HG02763 (cell line): ENCODE measurements at regions not wholly inside any gene's neighbourhood (a gene's known extent, or its start where the extent isn't known, plus 50 kb on each side); places are given as distances from the start of the nearest gene placed in this dataset.

Experiments
- ATAC-seq: cut with Tn5 transposase; IDR thresholded peaks from one replicate; pipeline ENCODE4 v1.9.1; 2021; ENCODE audit warnings: mild to moderate bottlenecking, moderate library complexity; ENCODE audit not compliant: unreplicated experiment

- ATAC-seq = no peak
These were observed 80.4 kb upstream of the BTN3A2 start for GRCh38 chr6:26284537-26285142.

DNA sequence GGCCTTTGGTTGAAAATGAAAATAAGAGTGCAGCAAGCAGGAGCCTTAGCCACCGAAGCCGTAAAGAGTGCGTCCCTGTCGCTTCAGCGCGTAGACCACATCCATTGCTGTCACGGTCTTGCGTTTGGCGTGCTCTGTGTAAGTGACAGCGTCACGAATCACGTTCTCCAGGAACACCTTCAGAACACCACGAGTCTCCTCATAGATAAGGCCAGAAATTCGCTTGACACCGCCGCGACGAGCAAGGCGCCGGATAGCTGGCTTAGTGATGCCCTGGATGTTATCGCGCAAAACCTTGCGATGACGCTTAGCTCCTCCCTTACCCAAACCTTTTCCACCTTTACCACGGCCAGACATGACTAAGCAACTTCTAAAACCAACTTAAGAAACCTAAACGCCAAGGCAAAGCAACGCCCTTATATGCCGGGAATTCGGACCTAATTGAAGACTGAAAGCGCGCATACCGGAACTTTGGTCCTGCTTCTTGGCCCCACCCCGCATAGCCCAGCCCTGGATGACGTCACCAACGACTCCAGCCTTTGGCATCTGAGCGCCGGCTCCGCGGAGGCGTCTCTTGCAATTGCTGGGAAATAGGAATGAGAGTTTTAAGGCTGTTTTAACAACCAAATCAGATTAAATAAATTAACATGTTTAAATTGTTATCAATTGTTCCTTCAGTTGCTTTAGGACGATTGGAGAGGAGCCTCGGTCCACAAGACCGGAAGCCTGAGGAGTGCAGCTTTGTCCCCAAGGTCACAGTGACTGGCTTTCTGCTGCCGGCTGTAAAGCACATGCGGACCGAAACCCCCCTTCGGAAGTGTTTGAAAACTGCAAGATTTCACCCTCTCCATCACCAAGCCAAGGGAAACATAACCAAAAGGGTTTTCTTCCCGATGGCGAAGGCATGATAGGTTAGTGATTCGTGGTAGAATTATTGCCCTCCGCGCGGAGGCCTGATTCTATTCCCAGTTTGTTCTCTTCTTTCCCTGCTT is 79.6 kb upstream of the BTN3A2 start:
- ATAC-seq = peak; percentile 79

GRCh38 chr6:26286168-26286877 is 78.7 kb upstream of the BTN3A2 start:
- ATAC-seq = peak; percentile 22

GRCh38 chr6:26288155-26288554 is 76.8 kb upstream of the BTN3A2 start:
- no peak for ATAC-seq

DNA sequence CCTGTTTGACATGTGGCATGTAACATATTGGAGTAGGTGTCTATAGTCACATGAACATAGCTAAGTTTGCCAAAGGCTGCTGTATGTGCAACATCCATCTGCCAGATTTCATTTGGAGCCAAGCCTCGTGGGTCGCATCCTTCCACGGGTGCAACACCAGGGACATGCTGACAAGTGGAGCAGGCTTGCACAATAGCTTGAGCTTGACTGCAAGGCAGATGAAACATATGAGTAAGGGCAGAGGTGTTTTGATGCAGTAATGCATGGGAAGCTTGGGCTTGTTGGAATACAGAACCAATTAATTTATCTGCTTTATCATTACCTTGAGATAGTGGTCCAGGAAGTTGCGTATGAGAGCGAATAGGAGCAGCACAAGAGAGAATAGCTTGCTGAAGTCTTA is 74.1 kb upstream of the BTN3A2 start:
- no peak for ATAC-seq

GRCh38 chr6:26292709-26293108 is 72.3 kb upstream of the BTN3A2 start:
- no peak for ATAC-seq

- no peak for ATAC-seq
These were observed 70.7 kb upstream of the BTN3A2 start for GRCh38 chr6:26294302-26294701.

GRCh38 chr6:26295691-26296555 is 69.1 kb upstream of the BTN3A2 start:
- no peak for ATAC-seq

DNA sequence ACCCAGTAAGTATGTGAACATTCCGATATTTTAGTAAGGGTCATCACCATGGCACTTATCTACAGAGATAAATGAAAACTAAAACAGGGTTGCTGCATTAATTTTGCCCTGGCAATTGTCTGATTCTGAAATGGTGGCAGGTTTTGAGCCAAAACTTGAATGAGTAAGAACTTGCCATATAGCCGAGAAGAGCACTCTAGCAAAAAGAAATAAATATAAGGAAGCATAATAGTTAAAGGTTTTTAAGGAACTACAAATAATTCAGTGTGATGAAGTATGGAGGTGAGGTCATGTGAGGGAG is 68.5 kb upstream of the BTN3A2 start:
- ATAC-seq = no peak

DNA sequence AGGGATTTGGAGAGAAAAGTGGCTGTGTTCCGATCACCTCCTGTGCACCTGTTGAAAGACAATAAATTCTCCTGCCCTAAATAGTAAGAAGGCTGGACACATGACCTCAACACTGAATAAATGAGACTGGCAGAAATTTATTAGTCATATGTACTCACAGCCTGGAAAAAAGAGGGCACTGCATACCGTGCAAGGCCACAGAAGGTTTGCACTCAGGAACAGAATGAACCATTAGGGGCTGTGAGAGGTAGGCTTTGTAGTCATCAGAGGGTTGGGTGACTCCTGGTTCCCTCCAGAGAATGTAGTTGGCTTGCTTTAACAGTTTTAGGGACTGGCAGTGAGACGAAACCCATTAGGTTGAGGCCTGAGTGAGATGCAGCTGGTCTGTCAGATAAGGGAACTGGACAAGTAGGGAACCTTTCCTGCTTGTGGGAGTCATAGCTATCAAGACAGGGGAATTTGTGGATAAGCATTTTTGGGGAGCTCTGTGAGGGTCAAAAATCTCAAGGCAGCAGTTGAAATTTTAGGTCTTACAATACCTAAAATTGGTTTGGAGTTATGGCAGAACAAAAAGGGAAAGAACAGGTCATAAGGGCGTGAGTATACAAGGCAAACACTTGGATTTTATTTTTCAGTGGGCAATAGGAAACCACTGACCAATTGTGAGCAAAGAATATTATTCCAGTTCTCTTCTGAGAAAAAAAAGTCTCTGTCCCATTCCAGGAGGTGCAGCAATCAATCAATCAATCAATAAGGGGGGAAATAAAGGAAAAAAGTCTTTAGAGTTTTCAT is 67.9 kb upstream of the BTN3A2 start:
- ATAC-seq = no peak

DNA sequence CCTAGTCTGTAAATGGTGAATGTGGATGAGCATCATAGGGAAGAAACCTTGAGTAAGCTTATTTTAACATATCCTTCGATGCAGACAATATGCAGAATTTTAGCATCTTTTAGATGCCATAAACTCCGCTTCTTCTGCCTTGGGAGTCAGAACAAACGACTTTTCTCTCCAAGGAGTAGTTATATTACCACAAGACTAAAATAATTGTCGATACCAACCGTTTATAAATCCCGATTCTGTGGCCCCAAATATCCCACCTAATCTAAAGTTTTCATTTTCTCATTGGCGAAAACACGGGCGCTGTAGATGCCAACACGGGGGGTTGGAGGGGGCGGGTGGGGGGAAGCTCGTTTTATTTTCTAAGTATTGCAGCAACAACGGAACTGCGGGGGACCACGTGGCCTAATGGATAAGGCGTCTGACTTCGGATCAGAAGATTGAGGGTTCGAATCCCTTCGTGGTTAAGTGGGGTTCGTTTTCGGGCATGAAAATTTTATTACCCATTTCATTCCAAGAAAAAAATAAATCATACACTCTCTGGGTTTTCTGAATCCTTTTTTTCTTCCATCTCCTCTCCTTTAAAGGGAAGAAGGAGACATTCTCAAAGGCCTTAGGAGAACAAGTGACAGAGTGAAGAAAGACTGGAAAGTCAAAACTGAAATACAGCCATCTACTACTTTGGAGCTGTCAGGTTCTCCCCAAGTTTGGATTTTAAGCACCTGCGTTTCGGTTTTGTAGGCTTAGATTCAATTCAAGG is 65.5 kb upstream of the BTN3A2 start:
- ATAC-seq = no peak

GRCh38 chr6:26300043-26300331 is 65.0 kb upstream of the BTN3A2 start:
- no peak for ATAC-seq

- no peak for ATAC-seq
These were observed 64.6 kb upstream of the BTN3A2 start for GRCh38 chr6:26300359-26300758.

DNA sequence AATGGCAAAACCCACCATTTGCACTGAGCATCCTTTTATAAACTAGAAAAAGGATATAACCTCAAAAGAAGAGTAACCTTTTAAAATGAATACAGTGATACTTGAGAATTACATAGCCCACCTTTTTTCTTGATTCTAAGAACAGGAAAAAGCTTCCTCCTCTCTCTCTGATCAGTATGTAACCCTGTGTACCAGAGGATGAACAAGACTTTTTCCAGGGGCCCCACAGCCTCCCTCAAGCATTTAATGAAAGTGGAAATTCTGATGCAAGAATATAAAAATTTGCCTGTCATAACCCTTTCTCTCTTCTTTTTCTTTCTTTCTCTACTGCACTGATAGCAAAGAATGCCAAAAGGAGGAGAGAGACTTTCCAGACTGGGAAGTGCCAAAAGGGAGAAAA is 64.2 kb upstream of the BTN3A2 start:
- ATAC-seq = no peak

DNA sequence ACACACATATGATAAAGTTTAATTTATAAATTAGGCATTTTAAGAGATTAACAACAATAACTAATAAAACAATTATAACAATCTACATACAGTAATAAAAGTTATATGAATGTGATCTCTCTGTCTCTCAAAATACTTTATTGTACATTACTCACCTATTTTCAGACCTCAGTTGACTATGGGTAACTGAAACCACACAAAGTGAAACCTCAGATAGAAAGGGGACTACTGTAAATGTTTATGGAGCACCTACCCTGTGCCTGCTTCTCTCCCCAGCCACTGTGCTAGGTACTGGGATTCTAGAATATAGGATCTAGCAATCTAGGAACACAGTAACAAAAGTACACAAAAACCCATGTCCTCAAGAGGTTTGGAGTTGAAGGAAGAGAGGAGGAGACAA is 63.4 kb upstream of the BTN3A2 start:
- ATAC-seq = no peak

DNA sequence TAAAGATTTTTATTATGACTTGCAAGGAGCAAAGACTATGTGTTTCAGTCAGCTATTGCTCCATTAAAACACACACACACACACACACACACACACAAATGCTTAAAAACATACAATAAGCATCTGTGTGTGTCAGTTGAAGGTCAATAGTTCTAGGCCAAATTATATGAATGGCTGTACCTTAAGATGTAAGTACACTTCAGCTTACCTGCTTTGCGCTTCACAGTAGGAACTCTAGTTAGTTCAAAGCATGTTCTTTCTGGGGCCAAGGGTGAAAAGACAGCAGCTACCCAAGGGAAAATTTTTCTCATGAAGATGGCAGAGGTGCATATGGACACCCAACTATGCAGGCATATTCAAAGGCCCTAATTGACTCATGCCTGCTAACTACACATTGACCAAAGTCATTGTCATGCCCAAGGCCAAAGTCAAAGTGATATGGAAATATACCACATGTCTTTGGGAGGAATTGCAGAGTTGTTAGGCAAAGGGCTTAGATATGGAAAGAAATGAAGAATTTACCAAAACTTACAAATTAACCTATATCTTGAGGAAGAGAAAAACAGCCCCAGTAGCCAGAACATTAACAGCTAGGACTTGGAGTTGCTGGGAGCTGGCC is 61.9 kb upstream of the BTN3A2 start:
- ATAC-seq = no peak

DNA sequence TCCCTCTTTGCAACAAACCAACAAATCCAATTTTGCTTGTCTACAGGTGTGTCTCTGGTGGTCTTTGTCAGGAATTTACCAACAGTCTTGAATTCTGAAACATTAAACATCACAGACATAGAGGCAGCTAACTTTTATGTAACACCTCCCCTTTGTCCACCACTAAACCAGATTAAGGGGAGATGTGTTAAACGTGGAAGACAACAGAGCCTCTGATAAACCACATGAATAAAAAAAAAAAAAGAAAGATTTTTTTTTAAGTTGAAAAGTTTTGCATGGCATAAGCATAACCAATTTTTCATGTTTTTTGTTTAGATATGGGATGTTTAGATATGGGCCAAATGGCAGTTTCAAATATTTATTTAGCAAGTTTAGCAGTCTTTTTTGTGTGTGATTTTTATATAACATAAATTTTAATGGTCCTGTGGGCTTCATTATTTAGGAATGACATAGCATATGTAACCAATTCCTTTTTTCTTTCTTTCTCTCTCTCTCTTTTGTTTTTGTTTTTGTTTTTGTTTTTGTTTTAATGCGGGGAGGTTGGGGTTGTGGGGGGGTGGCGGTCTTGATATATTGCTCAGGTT is 60.7 kb upstream of the BTN3A2 start:
- no peak for ATAC-seq

GRCh38 chr6:26304797-26305640 is 60.0 kb upstream of the BTN3A2 start:
- ATAC-seq = no peak
